ENCODE measurements at regions not wholly inside any gene's neighbourhood (a gene's known extent, or its start where the extent isn't known, plus 50 kb on each side); places are given as distances from the start of the nearest gene placed in this dataset.

GRCh38 chr16:55192734-55193133 lies 131.3 kb upstream of the IRX6 start:
- intact Hi-C loops (cut with micrococcal nuclease), result no loop called here
- ATAC-seq (ENCODE audit: low read depth), result no peak
- dilution Hi-C loops (cut with HindIII; ENCODE audit: low sequenced_read_pairs, unreplicated experiment), result no loop called here

More at GRCh38 chr16:55192734-55193133, 131.3 kb upstream of the IRX6 start:
- ChIA-PET POLR2A (ENCODE audit: unreplicated experiment) (no interaction called here), CTCF (no interaction called here)
- Histone ChIP-seq H2BK120ac (ENCODE audit: low read depth, low read length) (no peak overlapping the region), H3K4me3 (ENCODE audit: insufficient read depth, low read depth, low read length) (no peak overlapping the region), H2BK15ac (ENCODE audit: low read depth, low read length) (no peak overlapping the region), H3K56ac (ENCODE audit: extremely low read depth, insufficient read depth, low read length) (no peak overlapping the region), H2AK9ac (replicated peaks; ENCODE audit: low read depth, low read length, poor library complexity) (no peak overlapping the region), H3K9ac (ENCODE audit: low read depth, low read length) (no peak overlapping the region), H3K4ac (ENCODE audit: low read depth, low read length) (no peak overlapping the region), H3K79me1 (ENCODE audit: low read depth in 1 of 2, low read length in 2 of 2) (no peaks in the 10 kb centered on the region), H4K5ac (ENCODE audit: low read depth, low read length) (no peak overlapping the region), H3K9me3 (ENCODE audit: control insufficient read depth, insufficient read depth, low read length) (peaks cover 2% of the 10 kb centered on the region; the same call in 1 of the 2 replicates), H3K14ac (replicated peaks; ENCODE audit: low read depth, low read length) (no peak overlapping the region), H4K20me1 (ENCODE audit: insufficient read depth, low read length) (no peaks in the 10 kb centered on the region), H3K27me3 (ENCODE audit: control insufficient read depth, insufficient read depth, low read length) (no peaks in the 10 kb centered on the region), H2BK5ac (ENCODE audit: low read depth, low read length, poor library complexity, severe bottlenecking) (no peak overlapping the region), H3K4me1 (ENCODE audit: control insufficient read depth, insufficient read depth, low read length) (no peaks in the 10 kb centered on the region), H3K27ac (ENCODE audit: insufficient read depth, low read length) (no peak overlapping the region), H3K36me3 (ENCODE audit: control insufficient read depth, insufficient read depth, low read length) (no peaks in the 10 kb centered on the region), H3K4me2 (ENCODE audit: low read depth, low read length) (no peak overlapping the region), H3K18ac (ENCODE audit: low read depth, low read length) (no peak overlapping the region), H4K8ac (ENCODE audit: low read depth in 2 of 2, low read length in 2 of 2) (no peak overlapping the region), H3K9me1 (ENCODE audit: insufficient read depth, low read length) (no peaks in the 10 kb centered on the region), H4K91ac (ENCODE audit: insufficient read depth, low read depth, low read length) (no peak overlapping the region), H2AK5ac (ENCODE audit: low read depth, low read length) (no peak overlapping the region), H3K23ac (ENCODE audit: low read depth, low read length) (no peak overlapping the region), H2BK20ac (ENCODE audit: low read depth, low read length) (no peak overlapping the region), H2AFZ (replicated peaks; ENCODE audit: low read length, poor library complexity) (no peak overlapping the region)
- DNase-seq, result no peak
- in situ Hi-C loops (cut with MboI; ENCODE audit: low sequenced_read_pairs), result no loop called here
- BruUV-seq (replicated peaks), result no TSS peak
- no peak for TF ChIP-seq MXI1 (IDR thresholded peaks at IDR 0.05; ENCODE audit: borderline replicate concordance, low read depth, low read length)
- TF ChIP-seq BHLHE40 (IDR thresholded peaks at IDR 0.05; ENCODE audit: low read depth, low read length), result no peak
- TF ChIP-seq CEBPB (IDR thresholded peaks at IDR 0.05; ENCODE audit: low read depth, low read length), result no peak
- no peak for TF ChIP-seq MAFK (IDR thresholded peaks at IDR 0.05; ENCODE audit: low read depth, low read length)
- TF ChIP-seq RCOR1 (IDR thresholded peaks at IDR 0.05; ENCODE audit: insufficient replicate concordance, low read length), result no peak
- no peak for TF ChIP-seq FOS (IDR thresholded peaks at IDR 0.05; ENCODE audit: low read depth, low read length)
- TF ChIP-seq NFE2L2 (IDR thresholded peaks at IDR 0.05; ENCODE audit: low read depth, low read length), result no peak
- TF ChIP-seq RAD21 (IDR thresholded peaks at IDR 0.05; ENCODE audit: low read length), result no peak
- no peak for TF ChIP-seq CHD1 (IDR thresholded peaks at IDR 0.05; ENCODE audit: low read depth, low read length)

Measured in IMR-90 (cell line).